22Rv1 (cell line): ENCODE measurements at regions not wholly inside any gene's neighbourhood (a gene's known extent, or its start where the extent isn't known, plus 50 kb on each side); places are given as distances from the start of the nearest gene placed in this dataset.

ENCODE experiments used
- H3K27ac ChIP-seq: fragments of 450-650 bp; 2 replicates; pipeline ENCODE4 v1.5.1; 2017
- ZFX ChIP-seq: fragments of 450-650 bp; IDR thresholded peaks from 2 replicates; pipeline ENCODE4 v1.6.1; 2017; ENCODE audit warnings: antibody characterized with exemption, borderline replicate concordance
- TF ChIP-seq, protein P1 (sequence below): fragments of 450-650 bp; IDR thresholded peaks from 2 replicates; pipeline ENCODE4 v1.5.1; 2017; ENCODE audit warnings: mild to moderate bottlenecking

DNA sequence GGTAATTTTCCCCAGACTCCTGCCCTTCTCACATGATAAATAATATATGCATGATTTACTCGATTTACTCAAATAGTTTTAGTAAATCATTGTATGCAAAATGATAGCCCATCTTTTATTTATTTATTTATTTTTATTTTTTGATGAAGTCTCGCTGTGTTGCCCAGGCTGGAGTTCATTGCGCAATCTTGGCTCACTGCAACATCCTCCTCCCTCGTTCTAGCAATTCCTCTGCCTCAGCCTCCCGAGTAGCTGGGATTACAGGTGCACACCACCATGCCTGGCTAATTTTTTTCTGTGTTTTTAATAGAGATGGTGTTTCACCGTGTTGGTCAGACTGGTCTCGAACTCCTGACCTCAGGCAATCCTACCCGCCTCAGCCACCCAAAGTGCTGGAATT lies 343.8 kb upstream of the PLSCR5 start:
- no peak for TF ChIP-seq ZFX
- TF ChIP-seq, protein P1, sequence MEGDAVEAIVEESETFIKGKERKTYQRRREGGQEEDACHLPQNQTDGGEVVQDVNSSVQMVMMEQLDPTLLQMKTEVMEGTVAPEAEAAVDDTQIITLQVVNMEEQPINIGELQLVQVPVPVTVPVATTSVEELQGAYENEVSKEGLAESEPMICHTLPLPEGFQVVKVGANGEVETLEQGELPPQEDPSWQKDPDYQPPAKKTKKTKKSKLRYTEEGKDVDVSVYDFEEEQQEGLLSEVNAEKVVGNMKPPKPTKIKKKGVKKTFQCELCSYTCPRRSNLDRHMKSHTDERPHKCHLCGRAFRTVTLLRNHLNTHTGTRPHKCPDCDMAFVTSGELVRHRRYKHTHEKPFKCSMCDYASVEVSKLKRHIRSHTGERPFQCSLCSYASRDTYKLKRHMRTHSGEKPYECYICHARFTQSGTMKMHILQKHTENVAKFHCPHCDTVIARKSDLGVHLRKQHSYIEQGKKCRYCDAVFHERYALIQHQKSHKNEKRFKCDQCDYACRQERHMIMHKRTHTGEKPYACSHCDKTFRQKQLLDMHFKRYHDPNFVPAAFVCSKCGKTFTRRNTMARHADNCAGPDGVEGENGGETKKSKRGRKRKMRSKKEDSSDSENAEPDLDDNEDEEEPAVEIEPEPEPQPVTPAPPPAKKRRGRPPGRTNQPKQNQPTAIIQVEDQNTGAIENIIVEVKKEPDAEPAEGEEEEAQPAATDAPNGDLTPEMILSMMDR: no peak
- no peak overlapping the region for H3K27ac ChIP-seq

DNA sequence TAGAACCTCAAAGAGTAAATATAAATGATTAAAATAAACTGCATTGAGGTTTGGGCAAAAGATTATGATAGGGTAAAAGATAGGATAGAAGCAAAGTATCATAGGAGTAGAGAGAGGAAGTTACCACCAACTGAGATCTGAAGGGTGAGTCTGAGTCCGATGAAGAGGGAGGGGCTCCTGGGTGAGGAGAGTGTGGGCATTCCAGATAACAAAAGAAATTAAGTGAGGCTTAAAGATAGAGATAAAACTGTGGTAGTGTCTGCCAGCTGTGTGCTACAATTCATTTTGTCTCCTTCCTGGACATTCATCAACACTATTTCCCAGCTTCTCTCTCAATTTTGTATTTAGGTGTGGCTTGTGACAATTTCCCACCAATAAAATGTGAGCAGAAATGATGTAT lies 343.0 kb upstream of the PLSCR5 start:
- no peak overlapping the region for H3K27ac ChIP-seq
- TF ChIP-seq ZFX: no peak
- TF ChIP-seq, protein P1: no peak

DNA sequence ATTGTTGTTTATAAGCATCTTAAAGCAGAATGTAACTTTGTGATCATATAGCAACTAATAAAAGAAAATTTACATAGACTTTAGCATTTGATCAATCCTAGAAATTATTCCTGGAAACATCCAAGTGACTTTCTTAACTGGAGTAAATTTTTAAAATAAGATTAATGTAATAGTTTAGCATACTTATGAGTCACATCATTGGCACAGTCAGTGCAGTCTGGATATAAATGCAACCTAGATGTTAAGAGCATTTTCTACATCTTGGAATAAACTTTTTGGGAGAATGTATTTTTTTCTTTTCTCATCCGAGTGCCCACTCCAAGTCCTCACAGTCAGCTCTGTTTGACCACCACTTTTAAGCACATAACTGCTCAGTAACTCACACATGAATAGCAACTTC lies 324.6 kb upstream of the PLSCR5 start:
- no peak overlapping the region for H3K27ac ChIP-seq
- TF ChIP-seq, protein P1: no peak
- no peak for TF ChIP-seq ZFX

DNA sequence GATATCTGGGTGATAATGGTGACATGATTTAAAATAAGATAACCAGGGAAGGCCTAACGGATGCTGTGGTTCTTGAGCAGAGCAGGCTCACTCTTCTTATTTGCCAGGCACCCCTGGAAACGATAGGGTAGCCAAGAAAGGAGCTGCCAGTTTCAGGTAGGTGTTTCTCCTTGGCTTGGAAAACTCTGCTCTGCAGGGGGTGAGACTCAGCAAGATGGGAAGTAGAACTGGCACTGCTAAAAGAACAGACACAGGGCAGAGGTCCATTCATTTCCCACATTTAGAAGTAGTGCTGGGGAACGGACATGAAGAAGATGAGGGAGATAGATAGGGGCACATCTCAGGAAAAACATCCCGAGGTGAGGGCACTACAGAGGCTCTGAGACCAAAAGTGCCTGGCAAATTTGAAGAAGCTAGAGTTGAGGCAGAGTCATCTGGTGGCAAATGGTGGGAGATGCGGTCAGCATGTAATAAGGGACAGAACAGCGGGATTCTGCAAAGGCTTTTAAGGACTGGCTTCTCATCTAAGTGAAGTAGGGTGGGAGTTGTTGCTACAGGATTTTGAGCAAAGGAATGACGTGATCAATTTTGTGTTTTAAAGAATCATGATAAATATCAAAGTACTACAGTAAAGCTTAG lies 323.4 kb upstream of the PLSCR5 start:
- H3K27ac ChIP-seq: no peak overlapping the region
- TF ChIP-seq ZFX: no peak
- TF ChIP-seq, protein P1: peak; percentile 14; the same call in 1 of the 2 replicates

DNA sequence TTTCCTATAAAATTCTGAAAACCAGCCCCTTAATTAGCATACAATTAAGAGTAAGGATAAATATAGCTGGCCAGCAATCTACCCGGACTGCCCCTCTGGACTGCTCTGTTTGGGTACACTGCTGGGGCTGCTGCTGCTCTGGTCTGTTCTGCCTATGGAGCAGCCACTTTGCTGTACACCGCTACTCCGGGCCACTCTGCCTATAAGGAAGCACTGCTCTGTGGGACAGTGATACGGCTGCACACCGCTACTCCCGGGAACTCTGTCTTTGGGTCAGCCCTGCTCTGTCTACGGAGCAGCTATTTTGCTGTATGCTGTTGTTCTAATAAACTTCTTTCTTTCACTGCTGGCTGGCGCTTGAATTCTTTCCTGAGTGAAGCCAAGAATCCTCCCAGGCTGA lies 316.5 kb upstream of the PLSCR5 start:
- H3K27ac ChIP-seq: no peak overlapping the region
- no peak for TF ChIP-seq ZFX
- TF ChIP-seq, protein P1: no peak

DNA sequence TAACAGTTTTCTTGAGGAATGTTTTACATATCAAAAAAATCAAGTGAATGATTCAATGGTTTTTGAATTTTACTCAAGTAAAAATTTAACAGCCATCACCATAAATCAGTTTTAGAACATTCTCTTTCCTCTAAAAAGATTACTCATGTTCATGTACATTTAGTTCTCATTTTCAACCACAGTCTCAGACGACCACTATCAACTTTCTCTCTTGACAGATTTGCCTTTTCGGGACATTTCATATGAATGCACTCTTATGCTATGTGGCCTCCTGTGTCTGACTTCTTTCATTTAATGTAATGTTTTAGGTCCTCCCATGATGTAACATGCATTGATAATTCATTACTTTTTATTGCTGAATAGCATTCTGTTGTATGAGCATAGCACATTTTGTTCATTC lies 309.3 kb upstream of the PLSCR5 start:
- no peak overlapping the region for H3K27ac ChIP-seq
- TF ChIP-seq, protein P1: no peak
- no peak for TF ChIP-seq ZFX

DNA sequence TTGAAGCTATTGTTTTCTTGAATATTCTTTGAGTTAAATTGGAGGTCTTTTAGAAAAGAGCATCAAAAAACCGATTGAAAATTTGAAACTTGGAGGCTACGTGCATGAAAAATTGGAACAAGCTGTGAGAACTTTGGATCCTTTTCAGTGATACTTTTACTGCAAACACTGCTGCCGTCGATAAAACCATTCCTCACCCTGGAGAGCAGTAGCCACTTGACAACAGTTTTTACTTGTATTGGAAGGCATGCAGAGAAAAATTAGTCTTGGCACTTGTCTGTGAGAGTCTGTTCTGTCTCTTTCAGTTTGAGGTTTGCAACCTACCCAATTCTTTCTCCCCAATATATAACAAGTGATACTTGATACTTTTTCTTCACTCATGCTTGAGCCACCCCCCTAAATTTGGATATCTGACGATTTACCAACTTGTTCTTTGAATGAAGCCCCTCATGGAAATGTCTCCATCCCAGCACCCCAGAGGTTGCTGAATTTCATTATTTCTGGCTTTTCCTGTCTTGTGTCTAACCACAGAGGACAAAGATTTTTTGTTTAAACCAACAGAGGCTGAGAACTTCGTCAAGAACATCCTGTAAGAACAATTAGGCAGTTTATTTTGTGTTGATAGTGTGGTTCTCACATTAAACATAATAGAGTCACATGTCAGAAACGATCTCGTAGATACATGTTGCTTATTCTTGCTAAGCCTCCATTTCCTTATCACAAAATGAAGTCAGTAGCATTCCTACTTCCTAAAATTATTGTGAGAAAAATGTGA lies 307.3 kb upstream of the PLSCR5 start:
- no peak overlapping the region for H3K27ac ChIP-seq
- TF ChIP-seq, protein P1: no peak
- no peak for TF ChIP-seq ZFX
